ENCODE measurements at regions not wholly inside any gene's neighbourhood (a gene's known extent, or its start where the extent isn't known, plus 50 kb on each side); places are given as distances from the start of the nearest gene placed in this dataset.

DNA sequence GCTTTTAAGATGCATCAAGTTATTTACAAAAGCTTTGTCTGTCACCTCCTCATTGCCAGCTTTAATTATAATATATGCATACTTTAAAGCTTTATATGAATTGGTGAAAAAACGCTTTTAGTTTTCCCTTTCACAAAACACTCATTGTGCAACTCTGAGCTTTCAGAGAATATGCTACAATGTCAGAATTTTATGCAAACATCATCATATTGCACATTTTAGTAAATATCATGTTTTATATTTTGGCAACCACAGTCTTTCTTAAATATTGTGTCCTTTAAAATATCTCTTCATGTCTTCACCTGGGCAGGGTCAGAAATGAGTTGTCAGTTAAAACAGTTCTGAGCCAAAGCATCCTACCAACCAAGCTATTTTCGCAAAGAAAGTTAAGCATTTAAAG lies 601.1 kb upstream of the RORB start:
- Mint-ChIP-seq H3K27me3 (ENCODE audit: unreplicated experiment) (peaks cover 1% of the 10 kb centered on the region), H3K9me3 (ENCODE audit: unreplicated experiment) (no peaks in the 10 kb centered on the region), H3K36me3 (ENCODE audit: low read depth, unreplicated experiment) (no peaks in the 10 kb centered on the region), H3K4me3 (ENCODE audit: unreplicated experiment) (no peak overlapping the region), H3K27ac (ENCODE audit: unreplicated experiment) (no peak overlapping the region), H3K4me1 (ENCODE audit: unreplicated experiment) (no peaks in the 10 kb centered on the region)
- DNase-seq (ENCODE audit: low spot score), result no peak
- TF ChIP-seq, protein P1, sequence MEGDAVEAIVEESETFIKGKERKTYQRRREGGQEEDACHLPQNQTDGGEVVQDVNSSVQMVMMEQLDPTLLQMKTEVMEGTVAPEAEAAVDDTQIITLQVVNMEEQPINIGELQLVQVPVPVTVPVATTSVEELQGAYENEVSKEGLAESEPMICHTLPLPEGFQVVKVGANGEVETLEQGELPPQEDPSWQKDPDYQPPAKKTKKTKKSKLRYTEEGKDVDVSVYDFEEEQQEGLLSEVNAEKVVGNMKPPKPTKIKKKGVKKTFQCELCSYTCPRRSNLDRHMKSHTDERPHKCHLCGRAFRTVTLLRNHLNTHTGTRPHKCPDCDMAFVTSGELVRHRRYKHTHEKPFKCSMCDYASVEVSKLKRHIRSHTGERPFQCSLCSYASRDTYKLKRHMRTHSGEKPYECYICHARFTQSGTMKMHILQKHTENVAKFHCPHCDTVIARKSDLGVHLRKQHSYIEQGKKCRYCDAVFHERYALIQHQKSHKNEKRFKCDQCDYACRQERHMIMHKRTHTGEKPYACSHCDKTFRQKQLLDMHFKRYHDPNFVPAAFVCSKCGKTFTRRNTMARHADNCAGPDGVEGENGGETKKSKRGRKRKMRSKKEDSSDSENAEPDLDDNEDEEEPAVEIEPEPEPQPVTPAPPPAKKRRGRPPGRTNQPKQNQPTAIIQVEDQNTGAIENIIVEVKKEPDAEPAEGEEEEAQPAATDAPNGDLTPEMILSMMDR (IDR thresholded peaks at IDR 0.05; ENCODE audit: unreplicated experiment), result no peak

DNA sequence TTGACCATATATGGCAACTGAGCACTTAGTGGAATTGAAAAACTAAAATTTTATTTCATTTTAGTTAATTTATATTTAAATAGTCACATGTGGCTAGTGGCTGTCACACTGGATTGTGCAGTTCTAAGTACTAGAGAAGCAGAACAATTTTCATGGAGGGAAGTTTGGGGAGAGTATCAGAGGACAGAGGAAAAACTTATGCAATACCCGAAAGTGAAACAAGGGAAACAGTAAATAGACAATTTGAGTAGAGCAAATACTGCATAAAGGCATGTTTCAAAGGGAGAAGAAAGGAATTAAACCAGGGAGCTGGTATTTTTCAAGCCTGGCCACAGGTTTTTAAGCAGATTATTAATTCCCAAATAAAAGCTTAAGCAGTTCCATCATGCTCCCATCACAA lies 590.5 kb upstream of the RORB start:
- TF ChIP-seq, protein P1 (IDR thresholded peaks at IDR 0.05; ENCODE audit: unreplicated experiment), result no peak
- no peak for DNase-seq (ENCODE audit: low spot score)
- H3K27ac Mint-ChIP-seq (ENCODE audit: unreplicated experiment), result no peak overlapping the region
- H3K36me3 Mint-ChIP-seq (ENCODE audit: low read depth, unreplicated experiment), result no peaks in the 10 kb centered on the region
- H3K27me3 Mint-ChIP-seq (ENCODE audit: unreplicated experiment), result no peaks in the 10 kb centered on the region
- H3K4me1 Mint-ChIP-seq (ENCODE audit: unreplicated experiment), result no peaks in the 10 kb centered on the region
- no peak overlapping the region for H3K4me3 Mint-ChIP-seq (ENCODE audit: unreplicated experiment)
- no peaks in the 10 kb centered on the region for H3K9me3 Mint-ChIP-seq (ENCODE audit: unreplicated experiment)

DNA sequence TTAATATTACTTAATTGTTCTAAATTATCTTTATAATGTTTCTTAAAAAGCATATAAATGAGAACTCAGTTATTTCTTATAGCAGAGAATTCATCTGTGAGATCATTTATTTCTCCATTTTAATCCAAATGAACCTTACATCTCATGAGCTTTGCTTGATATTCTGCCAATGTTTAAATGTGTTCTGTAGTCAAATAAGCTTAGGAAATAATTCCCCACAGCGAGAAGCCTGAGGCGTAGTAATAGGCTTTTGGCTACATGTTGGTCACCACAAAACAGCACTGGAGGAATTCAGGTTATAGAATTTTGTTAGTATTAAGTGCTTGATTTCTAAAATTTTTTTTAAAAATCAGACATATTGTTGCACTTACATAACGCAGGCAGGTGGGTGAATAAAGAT lies 585.3 kb upstream of the RORB start:
- no peaks in the 10 kb centered on the region for H3K27me3 Mint-ChIP-seq (ENCODE audit: unreplicated experiment)
- H3K9me3 Mint-ChIP-seq (ENCODE audit: unreplicated experiment), result no peaks in the 10 kb centered on the region
- no peak overlapping the region for H3K4me3 Mint-ChIP-seq (ENCODE audit: unreplicated experiment)
- H3K4me1 Mint-ChIP-seq (ENCODE audit: unreplicated experiment), result peaks cover 4% of the 10 kb centered on the region
- H3K27ac Mint-ChIP-seq (ENCODE audit: unreplicated experiment), result no peak overlapping the region
- TF ChIP-seq, protein P1 (IDR thresholded peaks at IDR 0.05; ENCODE audit: unreplicated experiment), result no peak
- H3K36me3 Mint-ChIP-seq (ENCODE audit: low read depth, unreplicated experiment), result no peaks in the 10 kb centered on the region
- no peak for DNase-seq (ENCODE audit: low spot score)

DNA sequence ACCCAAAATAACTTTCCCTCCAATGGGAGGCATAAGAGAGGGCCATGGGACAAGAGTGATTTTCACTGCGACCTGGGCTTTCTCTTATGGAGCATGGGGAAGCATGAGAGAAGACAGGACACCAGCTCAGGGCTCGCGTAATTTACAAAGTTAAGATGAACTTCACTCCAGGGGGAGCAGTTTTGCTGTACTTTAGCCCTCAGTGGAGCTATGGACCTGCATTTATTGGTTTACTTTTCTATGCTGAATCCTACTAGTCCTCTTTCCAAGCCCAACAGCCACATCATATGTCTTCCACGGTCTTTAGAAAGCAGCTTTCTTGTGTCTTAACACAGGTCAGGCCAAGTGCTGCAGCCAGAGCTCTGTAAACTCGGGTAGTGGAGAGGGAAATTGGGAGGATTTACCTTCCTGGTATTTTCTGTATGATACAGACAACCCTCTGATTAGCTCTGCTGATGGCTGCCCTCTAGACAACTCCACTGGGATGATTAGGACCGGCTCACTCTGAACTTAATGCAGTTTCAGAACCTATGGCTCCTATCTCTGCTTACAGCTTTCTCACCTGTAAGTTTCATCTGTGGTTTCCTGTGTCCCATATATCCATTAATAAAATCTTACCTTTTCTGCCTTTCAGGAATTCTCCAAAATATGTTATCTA lies 581.0 kb upstream of the RORB start:
- no peak overlapping the region for H3K4me3 Mint-ChIP-seq (ENCODE audit: unreplicated experiment)
- TF ChIP-seq, protein P1 (IDR thresholded peaks at IDR 0.05; ENCODE audit: unreplicated experiment), result no peak
- no peaks in the 10 kb centered on the region for H3K27me3 Mint-ChIP-seq (ENCODE audit: unreplicated experiment)
- DNase-seq (ENCODE audit: low spot score), result peak; percentile 9
- no peaks in the 10 kb centered on the region for H3K36me3 Mint-ChIP-seq (ENCODE audit: low read depth, unreplicated experiment)
- no peaks in the 10 kb centered on the region for H3K9me3 Mint-ChIP-seq (ENCODE audit: unreplicated experiment)
- H3K4me1 Mint-ChIP-seq (ENCODE audit: unreplicated experiment), result peaks cover 4% of the 10 kb centered on the region
- no peak overlapping the region for H3K27ac Mint-ChIP-seq (ENCODE audit: unreplicated experiment)

DNA sequence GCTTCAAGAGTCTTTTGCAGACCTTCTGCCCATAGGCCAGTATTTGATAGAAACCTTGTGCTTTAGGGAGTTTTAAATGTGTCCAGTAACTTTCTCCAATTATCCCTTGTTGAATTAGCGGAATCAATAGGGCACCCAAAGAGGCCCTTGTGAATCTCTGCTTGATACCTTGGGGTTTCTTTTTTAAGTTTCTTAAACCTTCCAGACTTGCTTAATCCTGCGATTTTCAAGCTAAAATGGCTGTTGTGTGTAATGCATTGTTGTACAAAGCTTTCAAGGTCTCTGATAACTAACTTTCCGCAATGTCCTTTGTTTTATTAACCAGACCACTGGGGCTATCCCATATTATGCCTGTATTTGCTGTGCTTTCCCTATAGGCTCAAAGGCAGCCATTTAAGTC lies 577.4 kb upstream of the RORB start:
- Mint-ChIP-seq H3K27me3 (ENCODE audit: unreplicated experiment) (no peaks in the 10 kb centered on the region), H3K36me3 (ENCODE audit: low read depth, unreplicated experiment) (no peaks in the 10 kb centered on the region), H3K4me1 (ENCODE audit: unreplicated experiment) (peaks cover 4% of the 10 kb centered on the region), H3K4me3 (ENCODE audit: unreplicated experiment) (no peak overlapping the region), H3K27ac (ENCODE audit: unreplicated experiment) (no peak overlapping the region), H3K9me3 (ENCODE audit: unreplicated experiment) (no peaks in the 10 kb centered on the region)
- TF ChIP-seq, protein P1 (IDR thresholded peaks at IDR 0.05; ENCODE audit: unreplicated experiment), result no peak
- no peak for DNase-seq (ENCODE audit: low spot score)
